Body of pancreas (tissue), 4 donors: ENCODE measurements at regions not wholly inside any gene's neighbourhood (a gene's known extent, or its start where the extent isn't known, plus 50 kb on each side); places are given as distances from the start of the nearest gene placed in this dataset.

Source experiments
- CTCF ChIP-seq, 7 experiments: fragments of 450-650 bp in 4 of 7; fragments of 200-600 bp in 3 of 7; sonication (generic) in 3 of 7; IDR thresholded peaks; one replicate each; pipeline ENCODE4 v1.5.1; 2016 to 2019; ENCODE audit warnings: antibody characterized with exemption in 7 of 7
- POLR2A ChIP-seq, 3 donors: fragments of 450-650 bp; IDR thresholded peaks; one replicate each; pipeline ENCODE4 v1.6.1; 2016; ENCODE audit warnings: antibody characterized with exemption in 3 of 3, mild to moderate bottlenecking in 2 of 3

GRCh38 chr9:94016744-94017143 is 61.6 kb upstream of the BARX1 start:
- no peak for TF ChIP-seq POLR2A (IDR thresholded peaks at IDR 0.05)
- no peak for TF ChIP-seq CTCF (IDR thresholded peaks at IDR 0.05)
